Activated T-cell treated with anti-CD3 and anti-CD28 coated beads, Interleukin-2, amount 50 U/mL, for 24 hours (primary cell): ENCODE measurements at regions not wholly inside any gene's neighbourhood (a gene's known extent, or its start where the extent isn't known, plus 50 kb on each side); places are given as distances from the start of the nearest gene placed in this dataset.

ENCODE experiments used
- DNase-seq: peaks from one replicate; pipeline ENCODE4 v3.0.0-alpha.2; 2020
- H3K27ac Mint-ChIP-seq: 2 replicates; pipeline ENCODE4 v1.8.0; 2020; ENCODE audit warnings: mild to moderate bottlenecking, mixed read lengths
- H3K27me3 Mint-ChIP-seq: 2 replicates; pipeline ENCODE4 v1.8.0; 2020; ENCODE audit warnings: mixed read lengths
- H3K36me3 Mint-ChIP-seq: 2 replicates; pipeline ENCODE4 v1.8.0; 2020; ENCODE audit warnings: low read depth, mixed read lengths
- H3K4me1 Mint-ChIP-seq: 2 replicates; pipeline ENCODE4 v1.8.0; 2020; ENCODE audit warnings: low read depth, mixed read lengths
- H3K4me3 Mint-ChIP-seq: 2 replicates; pipeline ENCODE4 v1.8.0; 2020; ENCODE audit warnings: mild to moderate bottlenecking, moderate library complexity, mixed read lengths
- H3K9me3 Mint-ChIP-seq: 2 replicates; pipeline ENCODE4 v1.8.0; 2020; ENCODE audit warnings: mixed read lengths

DNA sequence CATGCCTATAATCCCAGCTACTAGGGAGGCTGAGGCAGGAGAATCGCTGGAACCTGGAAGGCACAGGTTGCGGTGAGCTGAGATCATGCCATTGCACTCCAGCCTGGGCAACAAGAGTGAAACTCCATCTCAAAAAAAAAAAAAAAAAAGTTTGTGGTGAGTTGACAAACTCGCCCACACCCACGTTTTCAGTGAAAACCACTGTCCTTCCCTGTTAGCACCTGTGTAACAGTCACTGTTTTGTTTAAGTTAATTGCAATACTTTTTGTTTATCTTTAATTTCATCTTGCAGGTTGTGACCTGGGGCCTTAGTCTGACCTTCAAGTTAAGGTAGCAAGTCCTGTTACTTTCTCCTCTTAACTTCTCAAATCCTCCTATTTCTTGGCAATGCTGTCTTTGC, 65.5 kb upstream of the SKOR2 start:
- no peaks in the 10 kb centered on the region for H3K36me3 Mint-ChIP-seq
- peaks cover 17% of the 10 kb centered on the region for H3K27me3 Mint-ChIP-seq
- H3K4me3 Mint-ChIP-seq: no peak overlapping the region
- no peak for DNase-seq
- H3K27ac Mint-ChIP-seq: no peak overlapping the region
- no peaks in the 10 kb centered on the region for H3K9me3 Mint-ChIP-seq
- H3K4me1 Mint-ChIP-seq: peaks cover 1% of the 10 kb centered on the region

- peaks cover 19% of the 10 kb centered on the region for H3K27me3 Mint-ChIP-seq
- H3K4me1 Mint-ChIP-seq: no peaks in the 10 kb centered on the region
- H3K4me3 Mint-ChIP-seq: no peak overlapping the region
- no peaks in the 10 kb centered on the region for H3K36me3 Mint-ChIP-seq
- H3K27ac Mint-ChIP-seq: no peak overlapping the region
- H3K9me3 Mint-ChIP-seq: no peaks in the 10 kb centered on the region
- DNase-seq: no peak
Observed at GRCh38 chr18:47313901-47314300, 62.4 kb upstream of the SKOR2 start.

GRCh38 chr18:47311585-47311984, 60.1 kb upstream of the SKOR2 start:
- H3K36me3 Mint-ChIP-seq: no peaks in the 10 kb centered on the region
- no peaks in the 10 kb centered on the region for H3K9me3 Mint-ChIP-seq
- H3K4me3 Mint-ChIP-seq: no peak overlapping the region
- no peaks in the 10 kb centered on the region for H3K4me1 Mint-ChIP-seq
- H3K27ac Mint-ChIP-seq: no peak overlapping the region
- H3K27me3 Mint-ChIP-seq: peaks cover 10% of the 10 kb centered on the region
- DNase-seq: no peak
